ENCODE measurements at regions not wholly inside any gene's neighbourhood (a gene's known extent, or its start where the extent isn't known, plus 50 kb on each side); places are given as distances from the start of the nearest gene placed in this dataset.

DNA sequence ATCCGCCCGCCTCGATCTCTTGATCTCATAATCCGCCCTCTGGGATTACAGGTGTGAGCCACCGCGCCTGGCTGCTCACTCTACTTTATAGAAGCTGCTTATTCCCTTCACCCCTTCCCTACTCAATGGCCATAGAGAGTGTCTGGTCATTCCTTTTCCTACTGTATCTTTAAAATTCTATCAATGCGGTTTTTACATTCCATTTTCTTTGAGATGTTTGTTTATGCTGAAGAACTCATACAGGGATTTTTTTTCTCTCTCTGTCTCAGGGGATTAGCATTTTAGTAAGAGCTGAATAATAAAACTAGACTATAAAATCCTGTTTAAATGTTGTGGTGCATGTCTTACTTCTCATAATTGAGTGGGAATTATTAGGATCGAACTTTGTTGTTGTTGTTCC lies 218.6 kb upstream of the FOXN3 start:
- TF ChIP-seq CTCF (IDR thresholded peaks at IDR 0.05; ENCODE audit: low read length) = no peak
- TF ChIP-seq EZH2 (IDR thresholded peaks at IDR 0.05; ENCODE audit: borderline replicate concordance, low read length) = no peak

All from OCI-LY1 (cell line).